ENCODE measurements at regions not wholly inside any gene's neighbourhood (a gene's known extent, or its start where the extent isn't known, plus 50 kb on each side); places are given as distances from the start of the nearest gene placed in this dataset.

GRCh38 chr17:68805609-68806008 is 149.6 kb downstream of the ABCA8 start:
- TF ChIP-seq BCL3 (IDR thresholded peaks at IDR 0.05; ENCODE audit: borderline replicate concordance, insufficient read depth, low read depth, low read length, poor library complexity, severe bottlenecking) = no peak
- no peak for TF ChIP-seq ATF7 (IDR thresholded peaks at IDR 0.05; ENCODE audit: low read depth)
